ENCODE measurements at regions not wholly inside any gene's neighbourhood (a gene's known extent, or its start where the extent isn't known, plus 50 kb on each side); places are given as distances from the start of the nearest gene placed in this dataset.
"Not testable (repeated sequence)": the region's sequence is repeated elsewhere in the genome, so short reads cannot be mapped to it uniquely, and the experiment has no call there.

- TF ChIP-seq, protein P1, sequence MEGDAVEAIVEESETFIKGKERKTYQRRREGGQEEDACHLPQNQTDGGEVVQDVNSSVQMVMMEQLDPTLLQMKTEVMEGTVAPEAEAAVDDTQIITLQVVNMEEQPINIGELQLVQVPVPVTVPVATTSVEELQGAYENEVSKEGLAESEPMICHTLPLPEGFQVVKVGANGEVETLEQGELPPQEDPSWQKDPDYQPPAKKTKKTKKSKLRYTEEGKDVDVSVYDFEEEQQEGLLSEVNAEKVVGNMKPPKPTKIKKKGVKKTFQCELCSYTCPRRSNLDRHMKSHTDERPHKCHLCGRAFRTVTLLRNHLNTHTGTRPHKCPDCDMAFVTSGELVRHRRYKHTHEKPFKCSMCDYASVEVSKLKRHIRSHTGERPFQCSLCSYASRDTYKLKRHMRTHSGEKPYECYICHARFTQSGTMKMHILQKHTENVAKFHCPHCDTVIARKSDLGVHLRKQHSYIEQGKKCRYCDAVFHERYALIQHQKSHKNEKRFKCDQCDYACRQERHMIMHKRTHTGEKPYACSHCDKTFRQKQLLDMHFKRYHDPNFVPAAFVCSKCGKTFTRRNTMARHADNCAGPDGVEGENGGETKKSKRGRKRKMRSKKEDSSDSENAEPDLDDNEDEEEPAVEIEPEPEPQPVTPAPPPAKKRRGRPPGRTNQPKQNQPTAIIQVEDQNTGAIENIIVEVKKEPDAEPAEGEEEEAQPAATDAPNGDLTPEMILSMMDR (conservative IDR thresholded peaks at IDR 0.05; ENCODE audit: low read length): not testable (repeated sequence)
- not testable (repeated sequence) for TF ChIP-seq EZH2phosphoT487 (IDR thresholded peaks at IDR 0.05; ENCODE audit: borderline replicate concordance, low read depth, low read length)
Observed at GRCh38 chr7:65069476-65069875, 63.0 kb upstream of the ERV3-1 start.
